ENCODE measurements at regions not wholly inside any gene's neighbourhood (a gene's known extent, or its start where the extent isn't known, plus 50 kb on each side); places are given as distances from the start of the nearest gene placed in this dataset.

- TF ChIP-seq CTCF (conservative IDR thresholded peaks at IDR 0.05; ENCODE audit: low read depth, low read length) (peak; percentile 97), ELK1 (IDR thresholded peaks at IDR 0.05; ENCODE audit: borderline replicate concordance, low read depth, low read length) (no peak), POLR2A (IDR thresholded peaks at IDR 0.05; ENCODE audit: low read depth, low read length) (0 out of 2 replicates have a peak, but pooled peaks have one; percentile 37), CHD1 (IDR thresholded peaks at IDR 0.05; ENCODE audit: low read depth, low read length) (no peak), SMC3 (IDR thresholded peaks at IDR 0.05; ENCODE audit: low read depth, low read length) (peak; percentile 83), NFE2L2 (IDR thresholded peaks at IDR 0.05; ENCODE audit: low read depth, low read length) (no peak), MAZ (IDR thresholded peaks at IDR 0.05; ENCODE audit: borderline replicate concordance, low read depth, low read length) (no peak), RAD21 (IDR thresholded peaks at IDR 0.05; ENCODE audit: low read length) (peak; percentile 97), CEBPB (IDR thresholded peaks at IDR 0.05; ENCODE audit: low read depth, low read length) (no peak), MXI1 (IDR thresholded peaks at IDR 0.05; ENCODE audit: borderline replicate concordance, low read depth, low read length) (peak; percentile 19; the same call in 1 of the 2 replicates)
- TF ChIP-seq, protein P1, sequence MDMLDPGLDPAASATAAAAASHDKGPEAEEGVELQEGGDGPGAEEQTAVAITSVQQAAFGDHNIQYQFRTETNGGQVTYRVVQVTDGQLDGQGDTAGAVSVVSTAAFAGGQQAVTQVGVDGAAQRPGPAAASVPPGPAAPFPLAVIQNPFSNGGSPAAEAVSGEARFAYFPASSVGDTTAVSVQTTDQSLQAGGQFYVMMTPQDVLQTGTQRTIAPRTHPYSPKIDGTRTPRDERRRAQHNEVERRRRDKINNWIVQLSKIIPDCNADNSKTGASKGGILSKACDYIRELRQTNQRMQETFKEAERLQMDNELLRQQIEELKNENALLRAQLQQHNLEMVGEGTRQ (IDR thresholded peaks at IDR 0.05; ENCODE audit: low read depth, low read length), result no peak
Observed at GRCh38 chr16:66270333-66270927, 96.1 kb upstream of the CDH5 start.
